ENCODE measurements at regions not wholly inside any gene's neighbourhood (a gene's known extent, or its start where the extent isn't known, plus 50 kb on each side); places are given as distances from the start of the nearest gene placed in this dataset.

- TF ChIP-seq MAX (IDR thresholded peaks at IDR 0.05; ENCODE audit: low read depth), result no peak
- no peak for TF ChIP-seq CTCF (IDR thresholded peaks at IDR 0.05)
- TF ChIP-seq EZH2phosphoT487 (IDR thresholded peaks at IDR 0.05; ENCODE audit: borderline replicate concordance, low read depth), result no peak
- no peak for TF ChIP-seq RAD21 (IDR thresholded peaks at IDR 0.05; ENCODE audit: low read length)
- TF ChIP-seq, protein P1, sequence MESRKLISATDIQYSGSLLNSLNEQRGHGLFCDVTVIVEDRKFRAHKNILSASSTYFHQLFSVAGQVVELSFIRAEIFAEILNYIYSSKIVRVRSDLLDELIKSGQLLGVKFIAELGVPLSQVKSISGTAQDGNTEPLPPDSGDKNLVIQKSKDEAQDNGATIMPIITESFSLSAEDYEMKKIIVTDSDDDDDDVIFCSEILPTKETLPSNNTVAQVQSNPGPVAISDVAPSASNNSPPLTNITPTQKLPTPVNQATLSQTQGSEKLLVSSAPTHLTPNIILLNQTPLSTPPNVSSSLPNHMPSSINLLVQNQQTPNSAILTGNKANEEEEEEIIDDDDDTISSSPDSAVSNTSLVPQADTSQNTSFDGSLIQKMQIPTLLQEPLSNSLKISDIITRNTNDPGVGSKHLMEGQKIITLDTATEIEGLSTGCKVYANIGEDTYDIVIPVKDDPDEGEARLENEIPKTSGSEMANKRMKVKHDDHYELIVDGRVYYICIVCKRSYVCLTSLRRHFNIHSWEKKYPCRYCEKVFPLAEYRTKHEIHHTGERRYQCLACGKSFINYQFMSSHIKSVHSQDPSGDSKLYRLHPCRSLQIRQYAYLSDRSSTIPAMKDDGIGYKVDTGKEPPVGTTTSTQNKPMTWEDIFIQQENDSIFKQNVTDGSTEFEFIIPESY (IDR thresholded peaks at IDR 0.05; ENCODE audit: borderline replicate concordance, low read depth), result no peak
- TF ChIP-seq POLR2AphosphoS5 (IDR thresholded peaks at IDR 0.05; ENCODE audit: low read depth, low read length), result no peak
- no peak for TF ChIP-seq SMC3 (IDR thresholded peaks at IDR 0.05; ENCODE audit: low read depth, low read length)
- no peak for TF ChIP-seq REST (IDR thresholded peaks at IDR 0.05; ENCODE audit: low read depth, low read length)
These were observed 75.7 kb downstream of the LYZL2 start for GRCh38 chr10:30553626-30554439.

Data from SK-N-SH (cell line).